HEK293 (cell line): ENCODE measurements at regions not wholly inside any gene's neighbourhood (a gene's known extent, or its start where the extent isn't known, plus 50 kb on each side); places are given as distances from the start of the nearest gene placed in this dataset.
"Not testable (repeated sequence)": the region's sequence is repeated elsewhere in the genome, so short reads cannot be mapped to it uniquely, and the experiment has no call there.

ENCODE experiments used
- MZF1 ChIP-seq: fragments of 450-650 bp; formaldehyde crosslinking; IDR thresholded peaks from 2 replicates; pipeline ENCODE4 v1.5.1; 2017; ENCODE audit warnings: missing biosample characterization, missing genetic modification characterization, borderline replicate concordance
- ZBTB21 ChIP-seq: fragments of 450-650 bp; formaldehyde crosslinking; IDR thresholded peaks from 2 replicates; pipeline ENCODE4 v1.5.1; 2017; ENCODE audit warnings: missing biosample characterization, missing genetic modification characterization
- ZNF10 ChIP-seq: fragments of 450-650 bp; formaldehyde crosslinking; IDR thresholded peaks from 2 replicates; pipeline ENCODE4 v1.5.1; 2017; ENCODE audit warnings: missing biosample characterization, missing genetic modification characterization
- ZNF311 ChIP-seq: fragments of 450-650 bp; formaldehyde crosslinking; IDR thresholded peaks from 2 replicates; pipeline ENCODE4 v1.5.1; 2017; ENCODE audit warnings: missing biosample characterization, missing genetic modification characterization, borderline replicate concordance
- ZNF658 ChIP-seq: fragments of 450-650 bp; formaldehyde crosslinking; IDR thresholded peaks from 2 replicates; pipeline ENCODE4; 2016; ENCODE audit warnings: missing biosample characterization, missing genetic modification characterization
- TF ChIP-seq, protein P1 (sequence below): fragments of 450-650 bp; formaldehyde crosslinking; IDR thresholded peaks from 2 replicates; pipeline ENCODE4 v1.5.1; 2016; ENCODE audit warnings: missing biosample characterization, missing genetic modification characterization
- TF ChIP-seq, protein P2 (sequence below): fragments of 450-650 bp; formaldehyde crosslinking; IDR thresholded peaks from 2 replicates; pipeline ENCODE4 v1.5.1; 2016; ENCODE audit warnings: missing biosample characterization, missing genetic modification characterization

DNA sequence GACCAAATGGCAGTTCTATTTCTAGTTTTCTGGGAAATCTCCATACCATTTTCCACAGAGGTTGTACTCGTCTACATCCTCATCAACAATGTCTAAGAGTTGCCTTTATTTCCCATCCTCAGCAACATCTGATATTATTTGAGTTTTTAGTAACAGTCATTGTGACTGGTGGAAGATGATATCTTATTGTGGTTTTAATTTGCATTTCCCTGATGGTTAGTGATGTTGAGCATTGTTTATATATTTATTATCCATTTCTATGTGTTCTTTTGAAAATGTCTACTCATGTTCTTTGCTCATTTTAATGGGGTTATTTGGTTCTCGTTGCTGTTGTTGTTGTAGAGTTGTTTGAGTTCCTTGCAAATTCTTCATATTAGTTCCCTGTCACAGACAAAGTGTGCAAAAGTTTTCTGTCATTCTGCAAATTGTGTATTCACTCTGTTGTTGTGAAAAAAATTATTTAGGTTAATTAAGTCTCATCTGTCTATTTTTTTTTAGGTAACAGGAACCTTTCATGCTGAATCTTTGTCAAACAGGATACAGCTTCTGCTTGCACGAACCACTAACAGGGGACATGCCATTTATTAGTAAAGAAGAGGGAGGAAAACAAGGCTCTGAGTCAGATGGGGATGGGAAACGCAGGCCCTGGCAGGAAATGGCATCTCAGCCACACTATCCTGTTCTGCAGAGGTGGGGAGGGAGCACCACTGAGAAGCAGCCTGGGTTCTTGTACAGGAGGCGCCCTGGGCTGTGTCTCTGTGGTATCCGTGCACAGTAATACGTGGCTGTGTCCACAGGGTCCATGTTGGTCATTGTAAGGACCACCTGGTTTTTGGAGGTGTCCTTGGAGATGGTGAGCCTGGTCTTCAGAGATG lies 1196.7 kb downstream of the TMEM121 start:
- not testable (repeated sequence) for TF ChIP-seq ZNF311; MZF1; ZBTB21; ZNF658 (tag by site-specific recombination); ZNF10 (tag by site-specific recombination)
- TF ChIP-seq, protein P1, sequence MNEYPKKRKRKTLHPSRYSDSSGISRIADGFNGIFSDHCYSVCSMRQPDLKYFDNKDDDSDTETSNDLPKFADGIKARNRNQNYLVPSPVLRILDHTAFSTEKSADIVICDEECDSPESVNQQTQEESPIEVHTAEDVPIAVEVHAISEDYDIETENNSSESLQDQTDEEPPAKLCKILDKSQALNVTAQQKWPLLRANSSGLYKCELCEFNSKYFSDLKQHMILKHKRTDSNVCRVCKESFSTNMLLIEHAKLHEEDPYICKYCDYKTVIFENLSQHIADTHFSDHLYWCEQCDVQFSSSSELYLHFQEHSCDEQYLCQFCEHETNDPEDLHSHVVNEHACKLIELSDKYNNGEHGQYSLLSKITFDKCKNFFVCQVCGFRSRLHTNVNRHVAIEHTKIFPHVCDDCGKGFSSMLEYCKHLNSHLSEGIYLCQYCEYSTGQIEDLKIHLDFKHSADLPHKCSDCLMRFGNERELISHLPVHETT (tag by site-specific recombination) = not testable (repeated sequence)
- TF ChIP-seq, protein P2, sequence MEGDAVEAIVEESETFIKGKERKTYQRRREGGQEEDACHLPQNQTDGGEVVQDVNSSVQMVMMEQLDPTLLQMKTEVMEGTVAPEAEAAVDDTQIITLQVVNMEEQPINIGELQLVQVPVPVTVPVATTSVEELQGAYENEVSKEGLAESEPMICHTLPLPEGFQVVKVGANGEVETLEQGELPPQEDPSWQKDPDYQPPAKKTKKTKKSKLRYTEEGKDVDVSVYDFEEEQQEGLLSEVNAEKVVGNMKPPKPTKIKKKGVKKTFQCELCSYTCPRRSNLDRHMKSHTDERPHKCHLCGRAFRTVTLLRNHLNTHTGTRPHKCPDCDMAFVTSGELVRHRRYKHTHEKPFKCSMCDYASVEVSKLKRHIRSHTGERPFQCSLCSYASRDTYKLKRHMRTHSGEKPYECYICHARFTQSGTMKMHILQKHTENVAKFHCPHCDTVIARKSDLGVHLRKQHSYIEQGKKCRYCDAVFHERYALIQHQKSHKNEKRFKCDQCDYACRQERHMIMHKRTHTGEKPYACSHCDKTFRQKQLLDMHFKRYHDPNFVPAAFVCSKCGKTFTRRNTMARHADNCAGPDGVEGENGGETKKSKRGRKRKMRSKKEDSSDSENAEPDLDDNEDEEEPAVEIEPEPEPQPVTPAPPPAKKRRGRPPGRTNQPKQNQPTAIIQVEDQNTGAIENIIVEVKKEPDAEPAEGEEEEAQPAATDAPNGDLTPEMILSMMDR = not testable (repeated sequence)
